ENCODE measurements at regions not wholly inside any gene's neighbourhood (a gene's known extent, or its start where the extent isn't known, plus 50 kb on each side); places are given as distances from the start of the nearest gene placed in this dataset.

- no peak for TF ChIP-seq CTCF (IDR thresholded peaks at IDR 0.05)
- no peak for TF ChIP-seq POLR2A (IDR thresholded peaks at IDR 0.05)
Measured at GRCh38 chr12:23217667-23218066, 592.7 kb downstream of the ETNK1 start.

Measured in breast epithelium (tissue), 3 donors.